Superior temporal gyrus (tissue), 1 donor: ENCODE measurements at regions not wholly inside any gene's neighbourhood (a gene's known extent, or its start where the extent isn't known, plus 50 kb on each side); places are given as distances from the start of the nearest gene placed in this dataset.
"Not testable (repeated sequence)": the region's sequence is repeated elsewhere in the genome, so short reads cannot be mapped to it uniquely, and the experiment has no call there.

Experiments
- DNase-seq: peaks from one replicate; pipeline ENCODE4 v3.0.0-alpha.2; 2016; ENCODE audit errors: extremely low spot score

DNA sequence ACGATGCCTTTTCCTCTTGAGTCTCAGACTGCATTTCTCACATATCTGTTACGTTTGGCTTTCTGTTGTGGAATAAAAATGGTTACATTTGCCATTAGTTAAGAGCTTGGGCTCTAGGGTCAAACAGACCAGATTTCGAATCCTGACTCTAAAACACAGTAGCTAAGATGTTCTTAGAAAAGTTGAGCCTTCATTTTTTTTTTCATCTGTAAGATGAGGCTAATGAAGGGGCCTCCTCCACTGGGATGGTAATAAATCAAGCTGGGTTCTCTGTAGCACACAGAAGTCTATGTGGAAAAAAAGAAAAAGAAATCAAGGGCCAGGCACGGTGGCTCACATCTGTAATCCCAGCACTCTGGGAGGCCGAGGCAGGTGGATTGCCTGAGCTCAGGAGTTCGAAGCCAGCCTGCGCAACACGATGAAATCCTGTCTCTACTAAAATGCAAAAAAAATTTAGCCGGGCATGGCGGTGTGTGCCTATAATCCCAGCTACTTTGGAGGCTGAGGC, 49.9 kb upstream of the CAPRIN1 start:
- no peak for DNase-seq

DNA sequence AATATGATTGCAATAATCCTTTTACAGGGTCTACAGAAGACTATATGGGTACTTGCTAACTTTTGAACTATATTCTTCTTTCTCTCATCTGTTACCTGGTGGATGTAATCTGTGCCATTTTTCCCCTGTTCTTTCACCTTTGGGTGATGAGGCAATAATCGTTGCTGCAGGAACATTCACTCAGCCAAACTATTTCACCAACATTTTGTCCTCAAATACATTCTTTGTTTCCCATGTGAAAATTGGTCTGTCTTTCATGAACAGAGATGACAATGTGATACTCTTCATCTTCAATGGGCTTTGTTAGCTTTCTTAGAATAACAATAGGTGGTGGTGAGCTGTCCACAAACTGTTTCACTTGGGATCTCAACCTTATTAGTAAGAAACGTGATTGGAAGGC, 52.1 kb upstream of the CAPRIN1 start:
- DNase-seq = peak; percentile 34

DNA sequence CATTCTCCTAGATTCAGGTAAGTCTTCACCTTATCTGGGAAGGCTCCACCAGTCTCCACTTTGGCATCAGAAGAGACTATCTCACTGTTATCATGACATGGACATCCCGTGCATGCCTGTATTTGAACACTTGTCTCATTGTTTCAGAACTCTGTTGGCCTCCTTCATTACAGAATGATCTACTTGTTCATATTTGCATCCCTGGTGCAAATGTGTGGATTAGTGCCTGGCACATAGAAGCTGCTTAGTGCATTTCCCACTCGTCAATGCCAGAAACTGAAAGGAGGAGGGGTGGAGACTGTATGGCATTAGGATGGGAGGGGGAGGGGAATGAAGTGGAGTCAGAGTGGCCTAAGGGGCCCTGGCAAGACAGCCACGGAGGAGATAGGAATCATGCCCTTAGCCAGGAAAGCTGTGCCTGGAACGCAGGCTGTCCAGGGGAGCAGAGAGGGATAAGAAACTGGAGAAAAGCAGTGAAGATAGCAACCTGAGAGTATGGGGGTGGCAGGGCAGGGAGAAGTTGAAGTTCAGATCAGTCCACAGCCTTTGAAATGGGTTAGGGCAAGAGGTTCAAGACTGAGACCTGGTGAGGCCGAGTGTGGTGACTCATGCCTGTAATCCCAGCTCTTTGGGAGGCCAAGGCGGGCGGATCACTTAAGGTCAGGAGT, 53.8 kb upstream of the CAPRIN1 start:
- peak; percentile 42 for DNase-seq

DNA sequence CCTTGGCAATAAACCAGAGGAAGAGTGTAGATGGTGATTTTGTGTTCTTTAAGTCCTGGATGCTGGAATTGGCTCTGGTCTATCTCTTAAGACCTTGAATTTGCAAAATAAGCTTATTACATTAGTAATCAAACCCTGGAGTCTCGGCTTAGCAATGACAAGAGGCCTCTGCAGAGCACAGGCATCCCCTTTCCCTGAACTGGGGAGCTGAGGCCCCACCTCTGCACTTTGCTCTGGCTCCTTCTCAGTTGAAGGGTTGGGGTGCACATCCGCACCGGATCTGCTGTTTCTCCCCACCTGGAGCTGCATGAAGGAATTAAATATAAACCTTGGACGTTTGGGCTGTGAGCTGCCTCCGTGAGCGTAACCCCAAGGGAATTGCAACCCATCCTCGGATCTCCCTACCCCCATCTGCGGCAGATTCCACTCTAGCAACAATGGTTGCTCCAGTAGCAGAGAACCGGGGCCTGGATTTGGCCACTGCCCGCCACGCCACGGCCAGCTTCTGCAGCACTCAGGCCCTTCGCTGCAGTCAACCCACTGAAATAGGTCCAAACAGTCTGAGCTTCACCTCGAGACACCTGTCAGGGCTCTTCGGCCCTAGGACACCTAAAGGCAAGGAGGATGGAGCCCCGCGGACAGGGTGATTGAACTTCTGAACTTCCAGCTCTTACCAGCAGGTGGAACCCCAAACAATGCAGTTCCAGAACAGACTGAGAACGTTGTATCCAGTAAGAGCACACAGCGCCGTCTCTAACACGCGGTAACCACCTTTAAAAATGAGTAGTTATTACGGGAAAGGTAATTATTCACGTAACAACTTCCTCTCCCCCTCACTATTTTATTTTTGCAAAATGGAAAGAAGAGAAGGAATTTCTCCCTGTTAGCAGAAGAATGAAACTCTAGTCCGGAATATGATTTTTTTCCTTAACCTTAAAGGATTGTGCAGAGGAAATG, 54.8 kb upstream of the CAPRIN1 start:
- DNase-seq = peak; percentile 87

DNA sequence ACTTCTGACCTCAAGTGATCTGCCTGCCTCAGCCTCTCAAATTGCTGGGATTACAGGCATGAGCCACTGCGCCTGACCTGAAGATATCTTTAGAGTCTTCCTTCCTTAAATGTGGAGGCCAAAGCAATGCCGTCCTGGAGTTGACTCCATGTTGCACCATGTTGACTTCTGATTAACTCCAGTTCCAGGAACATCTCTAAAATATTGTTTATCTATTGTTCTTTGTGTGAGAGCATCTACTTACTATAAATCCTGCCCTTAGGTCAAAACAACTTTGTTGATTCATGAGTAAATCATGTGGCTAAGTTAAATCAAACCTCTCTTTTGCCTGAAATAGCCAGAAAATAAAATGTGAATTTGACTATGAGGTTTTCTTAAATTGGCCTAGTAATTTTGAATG, 56.6 kb upstream of the CAPRIN1 start:
- DNase-seq = no peak

DNA sequence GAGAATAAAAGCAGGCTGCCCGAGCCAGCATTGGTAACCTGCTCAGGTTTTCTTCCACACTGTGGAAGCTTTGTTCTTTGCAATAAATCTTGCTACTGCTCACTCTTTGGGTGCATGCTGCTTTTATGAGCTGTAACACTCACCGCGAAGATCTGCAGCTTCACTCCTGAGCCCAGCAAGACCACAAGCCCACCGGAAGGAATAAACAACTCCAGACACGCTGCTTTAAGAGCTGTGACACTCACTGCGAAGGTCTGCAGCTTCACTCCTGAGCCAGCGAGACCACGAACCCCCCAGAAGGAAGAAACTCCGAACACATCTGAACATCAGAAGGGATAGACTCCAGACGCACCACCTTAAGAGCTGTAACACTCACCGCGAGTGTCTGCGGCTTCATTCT, 60.4 kb upstream of the CAPRIN1 start:
- DNase-seq = not testable (repeated sequence)

DNA sequence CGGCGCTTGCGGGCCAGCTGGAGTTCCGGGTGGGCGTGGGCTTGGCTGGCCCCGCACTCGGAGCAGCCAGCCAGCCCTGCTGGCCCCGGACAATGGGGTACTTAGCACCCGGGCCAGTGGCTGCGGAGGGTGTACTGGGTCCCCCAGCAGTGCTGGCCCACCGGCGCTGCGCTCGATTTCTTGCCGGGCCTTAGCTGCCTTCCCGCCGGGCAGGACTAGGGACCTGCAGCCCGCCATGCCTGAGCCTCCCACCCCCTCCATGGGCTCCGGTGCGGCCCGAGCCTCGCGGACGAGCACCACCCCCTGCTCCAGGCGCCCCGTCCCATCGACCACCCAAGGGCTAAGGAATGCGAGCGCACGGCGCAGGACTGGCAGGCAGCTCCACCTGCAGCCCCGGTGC, 61.4 kb upstream of the CAPRIN1 start:
- DNase-seq = not testable (repeated sequence)

DNA sequence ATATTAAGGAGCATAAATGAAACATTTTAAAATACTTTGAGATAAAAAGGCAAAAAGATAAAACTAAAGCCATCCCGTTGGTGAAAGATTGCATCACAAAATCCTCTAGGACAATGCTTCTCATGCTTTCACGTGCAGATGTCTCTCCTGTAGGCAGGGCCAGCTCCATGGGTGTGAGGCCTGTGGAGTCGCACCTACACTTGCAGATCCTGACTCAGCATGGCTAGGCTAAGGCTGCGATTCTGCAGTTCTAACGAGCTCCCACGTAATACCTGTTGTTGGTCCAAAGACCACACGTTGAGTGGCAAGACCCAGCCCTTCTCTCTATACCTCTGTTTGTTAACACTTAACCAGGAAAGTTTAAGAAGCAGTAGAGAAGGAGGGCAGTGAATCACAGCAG, 62.1 kb upstream of the CAPRIN1 start:
- DNase-seq = no peak

DNA sequence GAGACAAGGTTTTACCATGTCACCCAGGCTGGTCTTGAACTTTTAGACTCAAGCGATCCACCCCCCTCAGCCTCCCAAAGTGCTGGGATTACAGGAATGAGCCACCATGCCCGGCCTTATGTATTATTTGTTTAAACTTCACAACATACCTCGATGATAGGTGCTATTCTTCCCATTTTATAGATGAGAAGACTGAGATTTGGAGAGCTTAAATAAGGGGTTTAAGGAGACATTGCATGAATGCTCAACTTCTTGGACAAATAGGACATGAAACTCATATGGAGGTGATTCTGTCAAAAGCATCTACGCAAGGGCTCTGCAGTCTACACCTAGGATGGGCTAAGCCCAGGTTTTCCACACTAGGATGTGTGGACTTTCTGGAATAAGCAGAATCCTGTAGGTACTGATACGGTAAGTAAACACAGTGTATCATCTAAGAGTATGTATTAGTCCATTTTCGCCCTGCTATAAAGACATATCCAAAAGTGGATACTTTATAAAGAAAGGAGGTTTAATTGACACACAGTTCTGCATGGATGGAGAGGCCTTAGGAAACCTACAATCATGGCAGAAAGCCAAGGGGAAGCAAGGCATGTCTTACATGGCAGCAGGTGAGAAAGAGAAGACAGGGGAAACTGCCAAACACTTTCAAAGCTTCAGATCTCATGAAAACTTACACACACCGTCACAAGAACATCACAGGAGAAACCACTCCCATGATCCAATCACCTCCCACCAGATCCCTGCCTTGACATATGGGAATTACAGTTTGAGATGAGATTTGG, 62.8 kb upstream of the CAPRIN1 start:
- peak; percentile 6 for DNase-seq

DNA sequence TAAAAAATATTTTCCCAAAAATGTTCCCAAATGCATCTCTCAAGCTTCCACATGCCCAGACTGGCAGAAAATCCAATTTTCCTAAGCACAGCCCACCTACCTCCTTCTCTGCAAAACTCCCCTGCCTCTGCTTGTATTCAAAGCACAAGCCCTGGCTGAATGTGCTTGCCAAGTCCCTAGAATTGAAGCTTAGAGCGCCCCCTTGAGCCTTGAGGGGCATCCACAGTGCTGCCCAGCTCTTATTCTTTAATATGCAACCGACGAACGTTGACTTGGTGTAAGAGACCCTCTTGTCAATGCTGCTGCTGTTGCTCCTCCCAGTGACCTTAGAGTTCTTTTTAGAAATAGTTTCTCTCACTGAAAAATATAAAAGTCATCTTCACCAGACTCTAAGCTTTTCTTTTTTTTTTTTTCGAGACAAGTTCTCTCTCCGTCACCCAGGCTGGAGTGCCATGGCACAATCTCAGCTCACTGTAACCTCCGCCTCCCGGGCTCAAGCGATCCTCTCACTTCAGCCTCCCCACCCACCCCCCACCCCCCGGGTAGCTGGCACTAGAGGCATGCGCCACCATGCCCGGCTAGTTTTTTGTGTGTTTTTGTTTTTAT, 63.5 kb upstream of the CAPRIN1 start:
- DNase-seq = peak; percentile 93

DNA sequence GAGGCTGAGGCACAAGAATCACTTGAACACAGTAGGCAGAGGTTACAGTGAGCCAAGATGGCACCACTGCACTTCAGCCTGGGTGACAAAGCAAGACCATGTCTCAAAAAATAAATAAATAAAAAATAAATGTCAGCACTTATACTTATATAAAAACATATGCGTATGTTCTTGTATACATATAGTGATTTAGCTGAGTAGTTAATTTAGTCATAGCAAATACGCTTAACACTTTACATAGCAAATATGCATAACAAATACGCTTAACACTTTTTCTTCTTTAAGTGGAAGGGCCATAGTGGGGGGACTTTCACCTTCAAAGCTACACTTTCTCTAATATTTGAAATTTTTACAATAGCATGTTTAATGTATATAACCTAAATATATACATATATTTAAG, 64.0 kb upstream of the CAPRIN1 start:
- DNase-seq = no peak

DNA sequence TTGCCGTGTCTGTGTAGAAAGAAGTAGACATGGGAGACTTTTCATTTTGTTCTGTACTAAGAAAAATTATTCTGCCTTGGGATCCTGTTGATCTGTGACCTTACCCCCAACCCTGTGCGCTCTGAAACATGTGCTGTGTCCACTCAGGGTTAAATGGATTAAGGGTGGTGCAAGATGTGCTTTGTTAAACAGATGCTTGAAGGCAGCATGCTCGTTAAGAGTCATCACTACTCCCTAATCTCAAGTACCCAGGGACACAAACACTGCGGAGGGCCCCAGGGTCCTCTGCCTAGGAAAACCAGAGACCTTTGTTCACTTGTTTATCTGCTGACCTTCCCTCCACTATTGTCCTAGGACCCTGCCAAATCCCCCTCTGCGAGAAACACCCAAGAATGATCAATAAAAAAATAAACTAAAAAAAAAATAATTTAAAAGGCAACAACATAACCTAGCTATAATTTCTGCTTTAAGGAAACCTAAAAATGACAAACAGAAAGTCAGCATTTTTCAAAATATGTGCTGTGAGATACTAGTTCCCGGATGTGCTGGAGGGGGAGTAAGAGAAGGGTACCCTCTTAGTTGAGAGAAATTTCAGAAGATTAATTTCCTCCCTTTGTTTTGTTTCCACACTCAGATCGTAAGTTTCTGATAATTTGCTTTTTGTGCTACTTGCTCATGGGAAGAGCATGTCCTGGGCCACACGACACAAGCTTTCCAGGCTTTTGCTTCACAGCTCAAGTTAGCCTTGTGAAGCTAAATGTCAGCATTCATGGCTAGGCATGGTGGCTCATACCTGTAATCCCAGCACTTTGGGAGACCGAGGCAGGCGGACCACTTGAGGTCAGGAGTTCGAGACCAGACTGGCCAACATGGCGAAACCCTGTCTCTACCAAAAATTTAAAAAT, 64.7 kb upstream of the CAPRIN1 start:
- not testable (repeated sequence) for DNase-seq

DNA sequence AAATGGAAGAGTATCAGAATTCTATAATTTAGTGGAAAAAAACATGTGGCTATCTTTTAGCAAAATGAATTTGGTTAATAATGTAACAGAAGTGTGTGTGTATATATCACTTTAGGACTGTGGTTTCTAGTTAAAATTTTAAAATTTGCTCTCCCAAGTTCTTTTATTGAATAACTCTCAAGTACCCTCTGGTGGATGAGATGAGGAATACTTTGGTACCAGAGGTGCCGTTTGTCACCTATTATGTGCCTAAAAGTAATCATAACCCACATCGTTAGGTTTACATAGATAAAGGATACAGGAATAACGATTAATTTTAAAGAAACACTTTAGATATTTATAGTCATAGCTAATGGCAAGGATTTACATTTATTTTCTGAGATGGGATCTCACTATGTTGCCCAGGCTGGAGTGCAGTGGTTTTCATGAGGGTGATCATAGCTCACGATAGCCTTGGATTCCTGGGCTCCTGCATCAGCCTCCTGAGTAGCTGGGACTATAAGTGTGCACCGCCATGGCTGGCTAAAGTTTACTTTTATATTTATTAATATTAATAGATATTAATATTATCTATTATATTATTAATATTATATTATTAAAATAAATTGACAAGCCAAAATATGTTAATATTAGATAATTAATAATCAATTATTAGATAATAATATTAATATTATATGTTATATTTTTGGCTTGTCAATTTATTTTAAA, 66.7 kb upstream of the CAPRIN1 start:
- DNase-seq = no peak

DNA sequence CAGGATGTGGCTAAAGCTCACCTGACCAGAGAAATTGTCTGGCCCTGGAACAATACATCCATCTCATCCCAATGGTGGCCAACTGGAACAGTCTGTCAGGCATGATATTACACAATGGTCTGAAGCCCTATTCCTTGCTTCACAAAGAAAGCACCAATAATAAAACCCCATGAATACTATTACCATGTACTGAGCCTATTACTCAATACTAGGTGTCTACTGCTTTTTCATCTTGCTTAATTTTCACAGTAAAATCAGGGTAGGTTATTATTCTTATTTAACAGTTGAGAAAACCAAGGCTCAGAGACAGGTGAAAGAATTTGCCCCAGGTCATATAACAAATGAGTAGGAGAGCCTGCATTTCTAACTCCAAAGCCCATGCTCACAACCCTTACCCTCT, 68.9 kb upstream of the CAPRIN1 start:
- DNase-seq = no peak

DNA sequence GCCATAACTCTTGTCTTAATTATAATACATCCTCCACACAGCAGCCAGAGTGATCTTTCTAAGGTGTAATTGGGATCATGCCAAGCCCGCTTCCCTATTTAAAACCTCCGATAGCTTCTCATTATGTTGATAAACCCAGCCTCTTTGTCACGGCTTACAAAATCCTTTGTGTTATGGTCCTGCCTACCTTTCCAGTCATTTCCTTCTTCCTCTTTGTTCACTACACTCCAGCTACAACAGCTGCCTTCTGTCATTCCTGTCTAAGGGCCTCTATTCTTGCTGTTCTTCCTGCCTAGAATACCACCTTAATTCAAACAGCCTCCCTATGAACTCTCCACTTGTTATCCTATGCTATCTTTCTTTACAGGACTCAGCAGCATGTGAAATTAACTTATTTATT, 70.6 kb upstream of the CAPRIN1 start:
- no peak for DNase-seq

DNA sequence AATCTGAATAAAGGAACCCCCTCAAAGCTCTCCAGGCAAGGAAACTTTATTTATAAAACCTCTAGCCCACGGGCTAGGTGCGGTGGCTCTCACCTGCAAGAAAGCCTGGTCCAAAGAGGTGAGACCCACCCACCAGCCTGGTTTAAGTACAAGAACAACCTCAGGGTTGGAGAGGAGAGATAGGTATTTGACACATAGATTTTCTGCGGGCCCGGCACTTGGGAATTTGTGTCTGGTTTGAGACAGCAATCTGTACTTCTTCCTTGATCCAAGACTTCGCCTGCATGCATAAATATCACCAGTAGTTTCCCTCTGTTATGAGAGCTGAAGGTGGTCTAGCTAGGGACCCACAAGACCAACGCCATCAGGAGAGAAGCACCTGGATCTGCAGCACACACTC, 73.2 kb upstream of the CAPRIN1 start:
- no peak for DNase-seq

DNA sequence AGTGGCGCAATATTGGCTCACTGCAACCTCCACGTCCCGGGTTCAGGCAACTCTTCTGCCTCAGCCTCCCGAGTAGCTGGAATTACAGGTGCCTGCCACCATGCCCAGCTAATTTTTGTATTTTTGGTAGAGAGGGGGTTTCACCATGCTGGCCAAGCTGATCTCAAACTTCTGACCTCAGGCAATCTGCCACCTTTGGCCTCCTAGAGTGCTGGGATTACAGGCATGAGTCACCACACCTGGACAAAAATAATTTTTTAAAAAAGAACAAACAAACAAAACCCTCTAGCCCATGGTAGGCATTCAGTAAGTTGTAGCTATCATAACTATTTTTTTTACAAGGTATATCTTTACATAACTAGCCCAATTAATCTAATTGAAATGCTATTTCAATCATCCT, 73.9 kb upstream of the CAPRIN1 start:
- no peak for DNase-seq

DNA sequence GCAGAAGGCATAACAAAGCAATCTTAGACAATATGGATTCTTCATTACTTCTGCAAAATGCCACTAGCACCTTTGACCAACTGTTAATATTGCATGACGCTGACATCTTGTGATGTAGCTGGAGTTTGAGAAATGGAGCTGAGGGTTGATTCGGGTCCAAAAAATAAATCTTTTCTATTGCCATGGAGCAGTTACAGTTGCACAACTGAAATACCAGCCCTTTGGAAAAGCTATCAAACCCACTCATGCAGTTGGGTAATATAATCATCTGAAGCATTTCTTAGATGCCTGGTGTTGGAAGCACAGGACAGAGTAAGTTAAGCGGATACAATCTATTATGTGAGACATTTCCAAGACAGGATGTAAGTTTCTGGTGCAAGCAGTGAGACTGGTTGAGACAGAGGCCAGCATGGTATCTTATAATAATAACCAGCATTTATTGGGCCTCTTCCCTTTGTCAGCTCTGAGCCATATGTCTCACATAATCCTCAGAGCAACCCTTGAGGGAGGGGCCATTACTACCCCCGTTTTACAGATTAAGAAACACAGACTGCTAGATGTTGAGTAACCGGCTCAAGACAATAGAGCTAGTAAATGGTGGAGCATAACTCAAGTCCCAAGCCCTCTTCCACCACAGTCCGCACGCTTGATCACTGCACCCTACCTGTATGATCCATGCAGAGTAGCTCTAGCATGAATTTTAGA, 74.9 kb upstream of the CAPRIN1 start:
- no peak for DNase-seq

DNA sequence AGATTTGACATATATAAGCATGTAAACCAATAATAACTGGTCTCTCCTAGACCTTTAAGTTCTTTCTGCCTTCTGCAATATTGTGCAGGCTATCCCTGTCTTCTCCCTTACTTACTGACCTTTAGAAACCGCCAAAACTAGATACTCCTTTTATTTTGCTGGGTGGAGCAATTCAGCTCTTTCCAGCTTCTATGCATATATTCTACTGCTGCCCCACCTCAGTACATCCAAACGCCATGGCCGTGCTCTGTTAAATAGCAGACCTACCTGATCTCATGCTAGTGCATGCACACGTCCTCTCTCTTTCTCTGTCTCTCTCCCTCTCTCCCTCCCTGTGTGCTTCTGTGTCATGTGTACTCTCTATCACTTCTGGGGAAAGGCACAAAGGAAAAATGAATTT, 76.7 kb upstream of the CAPRIN1 start:
- DNase-seq = no peak
